Nephron (organoid): ENCODE measurements at regions not wholly inside any gene's neighbourhood (a gene's known extent, or its start where the extent isn't known, plus 50 kb on each side); places are given as distances from the start of the nearest gene placed in this dataset.
A peak's percentile ranks its signal among the peaks of the same experiment; 100 is the strongest.

Experiments
- H3K27ac Mint-ChIP-seq, 3 experiments: 2 replicates each; pipeline ENCODE4 v1.8.0; 2020; ENCODE audit warnings: mixed read lengths in 3 of 3, mild to moderate bottlenecking in 2 of 3, moderate library complexity in 1 of 3
- H3K27me3 Mint-ChIP-seq: 2 replicates; pipeline ENCODE4 v1.8.0; 2021; ENCODE audit warnings: low read depth, mild to moderate bottlenecking, moderate library complexity, mixed read lengths
- H3K36me3 Mint-ChIP-seq: 2 replicates; pipeline ENCODE4 v1.8.0; 2020; ENCODE audit warnings: low read depth, mixed read lengths
- H3K4me1 Mint-ChIP-seq: 2 replicates; pipeline ENCODE4 v1.8.0; 2020; ENCODE audit warnings: mixed read lengths
- H3K4me3 Mint-ChIP-seq, 3 experiments: 2 replicates each; pipeline ENCODE4 v1.8.0; 2020; ENCODE audit warnings: mild to moderate bottlenecking in 3 of 3, mixed read lengths in 3 of 3, moderate library complexity in 2 of 3
- H3K9me3 Mint-ChIP-seq: 2 replicates; pipeline ENCODE4 v1.8.0; 2020; ENCODE audit warnings: mixed read lengths
- CTCF ChIP-seq, 3 experiments: fragments of 200-600 bp; sonication (generic); IDR thresholded peaks; one replicate each; pipeline ENCODE4 v1.5.0; 2021; ENCODE audit warnings: antibody characterized with exemption in 3 of 3; ENCODE audit not compliant: unreplicated experiment in 3 of 3

- Mint-ChIP-seq H3K4me1 (no peaks in the 10 kb centered on the region), H3K4me3 (no peak overlapping the region), H3K9me3 (no peaks in the 10 kb centered on the region), H3K27ac (no peak overlapping the region), H3K36me3 (no peaks in the 10 kb centered on the region), H3K27me3 (peaks cover 5% of the 10 kb centered on the region)
- no peak for TF ChIP-seq CTCF (IDR thresholded peaks at IDR 0.05; ENCODE audit: unreplicated experiment in 3 of 3)
These were observed 154.7 kb downstream of the C11orf91 start for GRCh38 chr11:33545931-33546330.

GRCh38 chr11:33544593-33545373, 155.8 kb downstream of the C11orf91 start:
- H3K27me3 Mint-ChIP-seq = peaks cover 5% of the 10 kb centered on the region
- no peak for TF ChIP-seq CTCF (IDR thresholded peaks at IDR 0.05; ENCODE audit: unreplicated experiment in 3 of 3)
- no peak overlapping the region for H3K27ac Mint-ChIP-seq
- H3K4me1 Mint-ChIP-seq = no peaks in the 10 kb centered on the region
- no peaks in the 10 kb centered on the region for H3K9me3 Mint-ChIP-seq
- no peak overlapping the region for H3K4me3 Mint-ChIP-seq
- H3K36me3 Mint-ChIP-seq = no peaks in the 10 kb centered on the region

GRCh38 chr11:33543823-33544222, 156.8 kb downstream of the C11orf91 start:
- no peak overlapping the region for H3K4me3 Mint-ChIP-seq
- H3K9me3 Mint-ChIP-seq = no peaks in the 10 kb centered on the region
- H3K27ac Mint-ChIP-seq = no peak overlapping the region
- no peaks in the 10 kb centered on the region for H3K4me1 Mint-ChIP-seq
- H3K27me3 Mint-ChIP-seq = peaks cover 5% of the 10 kb centered on the region
- no peaks in the 10 kb centered on the region for H3K36me3 Mint-ChIP-seq
- TF ChIP-seq CTCF (IDR thresholded peaks at IDR 0.05; ENCODE audit: unreplicated experiment in 3 of 3) = no peak

GRCh38 chr11:33542921-33543320, 157.7 kb downstream of the C11orf91 start:
- H3K27ac Mint-ChIP-seq = no peak overlapping the region
- peaks cover 5% of the 10 kb centered on the region for H3K27me3 Mint-ChIP-seq
- H3K9me3 Mint-ChIP-seq = no peaks in the 10 kb centered on the region
- H3K4me3 Mint-ChIP-seq = no peak overlapping the region
- peak; percentile 40 to 58 (median 50) for TF ChIP-seq CTCF (IDR thresholded peaks at IDR 0.05; ENCODE audit: unreplicated experiment in 3 of 3)
- H3K36me3 Mint-ChIP-seq = no peaks in the 10 kb centered on the region
- H3K4me1 Mint-ChIP-seq = no peaks in the 10 kb centered on the region

- H3K36me3 Mint-ChIP-seq = no peaks in the 10 kb centered on the region
- peaks cover 8% of the 10 kb centered on the region for H3K27me3 Mint-ChIP-seq
- TF ChIP-seq CTCF (IDR thresholded peaks at IDR 0.05; ENCODE audit: unreplicated experiment in 3 of 3) = no peak
- H3K4me3 Mint-ChIP-seq = no peak overlapping the region
- H3K9me3 Mint-ChIP-seq = no peaks in the 10 kb centered on the region
- H3K4me1 Mint-ChIP-seq = no peaks in the 10 kb centered on the region
- no peak overlapping the region for H3K27ac Mint-ChIP-seq
These were observed 159.4 kb downstream of the C11orf91 start for GRCh38 chr11:33540946-33541915.
